Neuronal stem cell (in vitro differentiated cells): ENCODE measurements at regions not wholly inside any gene's neighbourhood (a gene's known extent, or its start where the extent isn't known, plus 50 kb on each side); places are given as distances from the start of the nearest gene placed in this dataset.

Source experiments
- DNase-seq: peaks from one replicate; pipeline ENCODE4 v3.0.0-alpha.2; 2013; ENCODE audit warnings: low spot score
- H2AFZ ChIP-seq: one replicate; pipeline ENCODE4 v1.6.1; 2013; ENCODE audit warnings: mild to moderate bottlenecking, low read length, inconsistent platforms
- H2AK5ac ChIP-seq: 2 replicates; pipeline ENCODE4 v1.6.1; 2013; ENCODE audit warnings: low read depth, mild to moderate bottlenecking, inconsistent platforms, low read length, moderate library complexity, mixed read lengths
- H2BK120ac ChIP-seq: 2 replicates; pipeline ENCODE4 v1.6.1; 2013; ENCODE audit warnings: low read depth, mild to moderate bottlenecking, inconsistent platforms, low read length, moderate library complexity, mixed read lengths
- H2BK12ac ChIP-seq: one replicate; pipeline ENCODE4 v1.6.1; 2013; ENCODE audit warnings: low read length, inconsistent platforms
- H2BK15ac ChIP-seq: 2 replicates; pipeline ENCODE4 v1.6.1; 2013; ENCODE audit warnings: mild to moderate bottlenecking, low read length, inconsistent platforms, mixed read lengths
- H2BK5ac ChIP-seq: one replicate; pipeline ENCODE4 v1.6.1; 2013; ENCODE audit warnings: inconsistent platforms, mild to moderate bottlenecking, low read length, moderate library complexity
- H3K14ac ChIP-seq: one replicate; pipeline ENCODE4 v1.6.1; 2013; ENCODE audit warnings: low read length, inconsistent platforms
- H3K18ac ChIP-seq: 2 replicates; pipeline ENCODE4 v1.6.1; 2013; ENCODE audit warnings: low read length, inconsistent platforms
- H3K23ac ChIP-seq: 2 replicates; pipeline ENCODE4 v1.6.1; 2013; ENCODE audit warnings: low read depth, mild to moderate bottlenecking, mixed read lengths, low read length, inconsistent platforms; ENCODE audit not compliant: poor library complexity
- H3K27ac ChIP-seq: replicated peaks from 3 replicates; pipeline ENCODE4 v1.5.1; 2013; ENCODE audit warnings: low read length, inconsistent platforms
- H3K27me3 ChIP-seq, 3 experiments: 2 replicates each; pipeline ENCODE4 v1.6.1; 2013; ENCODE audit warnings: low read length in 3 of 3, mild to moderate bottlenecking in 2 of 3, inconsistent platforms in 1 of 3, low read depth in 1 of 3, mixed read lengths in 1 of 3, moderate library complexity in 1 of 3; ENCODE audit not compliant: control insufficient read depth in 3 of 3, insufficient read depth in 3 of 3
- H3K36me3 ChIP-seq, 2 donors: replicated peaks in 1 of 2; 2 replicates each; pipeline ENCODE4 v1.6.1; 2013; ENCODE audit warnings: low read length in 2 of 2; ENCODE audit not compliant: control insufficient read depth in 2 of 2, insufficient read depth in 2 of 2
- H3K4ac ChIP-seq: 2 replicates; pipeline ENCODE4 v1.6.1; 2013; ENCODE audit warnings: inconsistent platforms, mild to moderate bottlenecking, low read length, moderate library complexity
- H3K4me1 ChIP-seq, 2 donors: 1 replicate in 1 of 2; 2 replicates in 1 of 2; pipeline ENCODE4 v1.6.1; 2013; ENCODE audit warnings: low read length in 2 of 2, low read depth in 1 of 2; ENCODE audit not compliant: control insufficient read depth in 2 of 2, insufficient read depth in 1 of 2
- H3K4me2 ChIP-seq: one replicate; pipeline ENCODE4 v1.6.1; 2013; ENCODE audit warnings: mild to moderate bottlenecking, low read length, inconsistent platforms; ENCODE audit not compliant: insufficient read depth, poor library complexity, severe bottlenecking
- H3K4me3 ChIP-seq, 2 donors: 2 replicates each; pipeline ENCODE4 v1.5.1; 2013; ENCODE audit warnings: low read length in 2 of 2, mild to moderate bottlenecking in 2 of 2, inconsistent platforms in 1 of 2, moderate library complexity in 1 of 2
- H3K79me1 ChIP-seq: one replicate; pipeline ENCODE4 v1.6.1; 2013; ENCODE audit warnings: low read depth, mild to moderate bottlenecking, inconsistent platforms, low read length, moderate library complexity
- H3K9ac ChIP-seq: one replicate; pipeline ENCODE4 v1.6.1; 2013; ENCODE audit warnings: mild to moderate bottlenecking, low read depth, low read length, inconsistent platforms; ENCODE audit not compliant: poor library complexity
- H3K9me3 ChIP-seq, 2 donors: replicated peaks in 1 of 2; 2 replicates each; pipeline versions ENCODE3 to v1.6.1; 2013; ENCODE audit warnings: low read length in 2 of 2, mild to moderate bottlenecking in 2 of 2, inconsistent platforms in 1 of 2, low read depth in 1 of 2, mixed read lengths in 1 of 2, moderate library complexity in 1 of 2; ENCODE audit not compliant: control insufficient read depth in 2 of 2, insufficient read depth in 1 of 2
- H4K8ac ChIP-seq: one replicate; pipeline ENCODE4 v1.6.1; 2013; ENCODE audit warnings: low read depth, mild to moderate bottlenecking, inconsistent platforms, low read length, moderate library complexity
- H4K91ac ChIP-seq: one replicate; pipeline ENCODE4 v1.6.1; 2013; ENCODE audit warnings: low read length, low read depth, mild to moderate bottlenecking, inconsistent platforms; ENCODE audit not compliant: poor library complexity
- WGBS, 2 donors: extraction: QIAGEN DNeasy Blood & Tissue Kit; methylation state at CpG; one replicate each; pipeline ENCODE4 v1.1.7; 2013; ENCODE audit warnings: missing lambda C conversion rate in 2 of 2, mixed read lengths in 1 of 2; ENCODE audit not compliant: insufficient read length in 2 of 2, insufficient replicate concordance in 1 of 2; ENCODE audit errors: extremely low coverage in 2 of 2; 5-methylcytosine and 5-hydroxymethylcytosine counted together

GRCh38 chr18:30150586-30151250 lies 891.8 kb downstream of the DSC3 start:
- no peak overlapping the region for H3K4me2 ChIP-seq
- H3K36me3 ChIP-seq: no peaks in the 10 kb centered on the region

GRCh38 chr18:30149585-30149984 lies 893.0 kb downstream of the DSC3 start:
- Histone ChIP-seq H3K9me3 (no peaks in the 10 kb centered on the region), H4K91ac (no peak overlapping the region), H2BK15ac (no peak overlapping the region), H3K4me3 (no peak overlapping the region), H2AFZ (no peak overlapping the region), H4K8ac (no peak overlapping the region), H2BK12ac (no peak overlapping the region), H3K27ac (no peak overlapping the region), H2BK5ac (no peak overlapping the region), H3K14ac (no peak overlapping the region), H3K4ac (no peak overlapping the region), H3K9ac (no peak overlapping the region), H3K4me1 (no peaks in the 10 kb centered on the region), H3K4me2 (no peak overlapping the region), H2BK120ac (no peak overlapping the region), H3K79me1 (no peaks in the 10 kb centered on the region), H3K18ac (no peak overlapping the region), H3K27me3 (no peaks in the 10 kb centered on the region), H3K36me3 (no peaks in the 10 kb centered on the region), H2AK5ac (no peak overlapping the region), H3K23ac (no peak overlapping the region)
- DNase-seq: no peak

More at GRCh38 chr18:30150586-30151250, 891.8 kb downstream of the DSC3 start:
- Histone ChIP-seq H2BK15ac (no peak overlapping the region), H3K4me3 (no peak overlapping the region), H3K9ac (no peak overlapping the region), H3K9me3 (no peaks in the 10 kb centered on the region), H3K14ac (no peak overlapping the region), H3K4ac (no peak overlapping the region), H2BK5ac (no peak overlapping the region), H2AFZ (no peak overlapping the region), H2BK12ac (no peak overlapping the region), H3K27me3 (no peaks in the 10 kb centered on the region), H4K8ac (no peak overlapping the region), H3K18ac (no peak overlapping the region), H2AK5ac (no peak overlapping the region), H3K23ac (no peak overlapping the region), H3K4me1 (no peaks in the 10 kb centered on the region), H4K91ac (no peak overlapping the region), H3K79me1 (no peaks in the 10 kb centered on the region), H3K27ac (no peak overlapping the region), H2BK120ac (no peak overlapping the region)
- no peak for DNase-seq
- no CpG with 5 or more reads among the region's 2 CpGs for WGBS, 2 donors

DNA sequence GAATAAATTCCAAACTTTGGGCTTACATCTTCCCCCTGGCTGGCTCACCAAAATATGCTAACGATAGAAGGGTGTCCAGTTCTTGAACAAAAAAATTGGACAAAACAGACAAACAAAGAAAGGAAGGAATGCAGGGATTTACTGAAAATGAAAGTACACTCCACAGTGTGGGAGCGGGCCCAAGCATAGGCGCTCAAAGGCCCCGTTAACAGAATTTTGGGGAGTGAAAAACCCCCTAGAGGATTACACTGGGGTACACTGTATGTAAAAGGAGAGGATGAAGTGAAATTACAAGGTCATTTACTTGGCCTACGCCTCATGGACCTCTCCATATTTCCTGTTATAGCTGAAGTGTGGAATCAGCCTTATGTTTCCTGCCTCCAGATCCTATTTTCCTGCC lies 899.7 kb downstream of the DSC3 start:
- Histone ChIP-seq H2BK5ac (no peak overlapping the region), H3K23ac (no peak overlapping the region), H2BK15ac (no peak overlapping the region), H2BK120ac (no peak overlapping the region), H2AFZ (no peak overlapping the region), H4K91ac (no peak overlapping the region), H4K8ac (no peak overlapping the region), H3K4me1 (no peaks in the 10 kb centered on the region), H3K14ac (no peak overlapping the region), H3K9me3 (peaks cover 0 to 5% of the 10 kb centered on the region in 2 donors), H3K27me3 (no peaks in the 10 kb centered on the region), H2AK5ac (no peak overlapping the region), H3K36me3 (no peaks in the 10 kb centered on the region), H3K9ac (no peak overlapping the region), H2BK12ac (no peak overlapping the region), H3K18ac (no peak overlapping the region), H3K79me1 (no peaks in the 10 kb centered on the region), H3K4me2 (no peak overlapping the region), H3K4ac (no peak overlapping the region), H3K4me3 (no peak overlapping the region), H3K27ac (no peak overlapping the region)
- DNase-seq: no peak
- WGBS, 2 donors: no CpG with 5 or more reads among the region's 5 CpGs

GRCh38 chr18:30142248-30142647 lies 900.3 kb downstream of the DSC3 start:
- no peak overlapping the region for H3K23ac ChIP-seq
- no peak overlapping the region for H2BK120ac ChIP-seq
- H3K18ac ChIP-seq: no peak overlapping the region
- DNase-seq: no peak
- H2AK5ac ChIP-seq: no peak overlapping the region
- H3K14ac ChIP-seq: no peak overlapping the region
- no peak overlapping the region for H4K91ac ChIP-seq
- no peak overlapping the region for H3K9ac ChIP-seq
- no peaks in the 10 kb centered on the region for H3K36me3 ChIP-seq
- no CpG with 5 or more reads among the region's 4 CpGs for WGBS, 2 donors
- no peak overlapping the region for H3K4ac ChIP-seq
- H3K27me3 ChIP-seq: no peaks in the 10 kb centered on the region
- H4K8ac ChIP-seq: no peak overlapping the region
- peaks cover 0 to 5% of the 10 kb centered on the region in 2 donors for H3K9me3 ChIP-seq
- no peaks in the 10 kb centered on the region for H3K79me1 ChIP-seq
- H2BK15ac ChIP-seq: no peak overlapping the region
- no peak overlapping the region for H2BK5ac ChIP-seq
- H3K4me2 ChIP-seq: no peak overlapping the region
- H3K4me1 ChIP-seq: no peaks in the 10 kb centered on the region
- no peak overlapping the region for H2AFZ ChIP-seq
- no peak overlapping the region for H2BK12ac ChIP-seq
- no peak overlapping the region for H3K4me3 ChIP-seq
- no peak overlapping the region for H3K27ac ChIP-seq
